Psoas muscle (tissue), 7 donors: ENCODE measurements at regions not wholly inside any gene's neighbourhood (a gene's known extent, or its start where the extent isn't known, plus 50 kb on each side); places are given as distances from the start of the nearest gene placed in this dataset.

Source experiments
- ATAC-seq, 4 donors: fragments of 200-7000 bp; cut with Tn5 transposase; one replicate each; pipeline ENCODE4 v1.9.1; 2020; ENCODE audit warnings: moderate library complexity in 3 of 4, mild to moderate bottlenecking in 2 of 4
- DNase-seq, 2 donors: peaks; one replicate each; pipeline ENCODE4 v3.0.0-alpha.2; 2020
- H3K27ac ChIP-seq: fragments of 200-600 bp; one replicate; pipeline ENCODE4 v1.8.0; 2022
- H3K27me3 ChIP-seq, 3 donors: fragments of 200-600 bp in 1 of 3; one replicate each; pipeline versions ENCODE4 v1.6.1 to v1.8.0; 2013 to 2022; ENCODE audit warnings: low read length in 2 of 3, mild to moderate bottlenecking in 2 of 3, moderate library complexity in 1 of 3; ENCODE audit not compliant: insufficient read depth in 3 of 3
- H3K36me3 ChIP-seq, 2 donors: fragments of 200-600 bp in 1 of 2; one replicate each; pipeline versions ENCODE4 v1.6.1 to v1.8.0; 2013 to 2022; ENCODE audit warnings: low read depth in 1 of 2, mild to moderate bottlenecking in 1 of 2, moderate library complexity in 1 of 2; ENCODE audit not compliant: insufficient read depth in 1 of 2
- H3K4me1 ChIP-seq: fragments of 200-600 bp; one replicate; pipeline ENCODE4 v1.8.0; 2022
- H3K4me3 ChIP-seq: fragments of 200-600 bp; one replicate; pipeline ENCODE4 v1.8.0; 2022; ENCODE audit warnings: mild to moderate bottlenecking
- H3K9me3 ChIP-seq: fragments of 200-600 bp; one replicate; pipeline ENCODE4 v1.8.0; 2022
- CTCF ChIP-seq: fragments of 200-600 bp; IDR thresholded peaks from one replicate; pipeline ENCODE4 v1.8.0; 2022; ENCODE audit warnings: antibody characterized with exemption
- WGBS, 3 donors: extraction: QIAGEN DNeasy Blood & Tissue Kit; methylation state at CpG; one replicate each; pipeline versions ENCODE4 v1.1.6 to v1.1.7; 2013; 5-methylcytosine and 5-hydroxymethylcytosine counted together
- intact Hi-C, 2 donors: fragments of 100-400 bp; cut with DNase I; formaldehyde crosslinking; loops; one replicate each; pipeline versions ENCODE4 v1.11.0 to v1.14.2; 2022
- donor health status: healthy with polysubstance abuse.
- donor health status: DM: no; HTN: no; CAD: no; lungs with moderate emphysema.
- donor health status: Bipolar disorder and iron deficiency.
- donor health status: healthy.
- donor health status: DM: yes; HTN: yes; CAD: no.
- donor health status: DM: no; HTN: no; CAD: no.
- donor health status: DM: yes; HTN: yes; CAD: no.

DNA sequence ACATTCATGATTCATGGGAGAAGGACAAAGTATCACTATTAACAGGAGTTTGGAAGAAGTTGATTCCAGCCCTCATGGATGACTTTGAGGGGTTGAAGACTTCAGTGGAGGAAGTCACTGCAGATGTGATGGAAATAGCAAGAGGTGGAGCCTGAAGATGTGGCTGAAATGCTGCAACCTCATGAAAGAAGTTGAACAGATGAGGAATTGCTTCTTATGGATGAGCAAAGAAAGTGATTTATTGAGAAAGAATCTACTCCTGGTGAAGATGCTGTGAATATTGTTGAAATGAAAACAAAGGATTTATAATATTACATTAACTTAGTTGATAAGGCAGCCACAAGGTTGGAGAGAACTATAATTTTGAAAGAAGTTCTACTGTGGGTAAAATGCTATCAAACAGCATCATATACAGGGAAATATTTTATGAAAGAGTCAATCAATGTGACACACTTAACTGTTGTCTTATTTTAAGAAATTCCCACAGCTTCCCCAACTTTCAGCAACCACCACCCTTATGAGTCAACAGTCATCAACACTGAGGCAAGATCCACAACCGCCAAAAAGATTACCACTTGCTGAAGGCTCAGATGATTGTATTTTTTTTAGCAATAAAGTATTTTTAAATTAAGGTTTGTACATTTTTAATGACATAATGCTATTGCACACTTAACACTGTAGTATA, 302.6 kb downstream of the CBLL2 start:
- DNase-seq = no peak
- intact Hi-C loops = no loop called here
- Histone ChIP-seq H3K36me3 (no peaks in the 10 kb centered on the region), H3K27ac (no peak overlapping the region), H3K27me3 (no peaks in the 10 kb centered on the region), H3K4me1 (no peaks in the 10 kb centered on the region), H3K9me3 (no peaks in the 10 kb centered on the region), H3K4me3 (no peak overlapping the region)
- ATAC-seq = no peak
- no peak for TF ChIP-seq CTCF
- WGBS, 3 donors = 77 to 100% (median 93%) methylated on average over 1 of the region's 1 CpG

DNA sequence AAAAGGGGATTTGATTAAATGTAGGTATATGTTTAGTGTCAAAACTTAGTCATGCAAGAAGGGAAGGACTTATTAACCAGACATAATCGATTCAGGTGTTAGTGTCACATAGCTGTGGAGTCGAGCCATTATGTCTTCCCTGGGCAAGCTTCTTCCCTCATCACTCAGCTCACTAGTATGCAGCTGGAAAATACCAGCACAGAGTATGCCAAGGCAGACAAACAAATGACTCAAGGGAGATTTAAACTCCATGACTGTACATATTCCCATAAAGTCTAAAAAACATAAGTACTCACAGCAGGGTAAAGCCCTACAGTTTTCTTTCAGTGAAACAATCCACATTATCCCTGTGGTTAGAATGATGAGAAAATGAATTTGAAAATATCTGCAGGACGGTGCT, 304.5 kb downstream of the CBLL2 start:
- ATAC-seq (no peak), DNase-seq (no peak)
- Histone ChIP-seq H3K4me1 (no peaks in the 10 kb centered on the region), H3K27ac (no peak overlapping the region), H3K4me3 (no peak overlapping the region), H3K27me3 (no peaks in the 10 kb centered on the region), H3K9me3 (no peaks in the 10 kb centered on the region), H3K36me3 (no peaks in the 10 kb centered on the region)
- 36 to 55% (median 42%) methylated on average over 3 of the region's 3 CpGs for WGBS, 3 donors
- TF ChIP-seq CTCF = no peak
- intact Hi-C loops = no loop called here

DNA sequence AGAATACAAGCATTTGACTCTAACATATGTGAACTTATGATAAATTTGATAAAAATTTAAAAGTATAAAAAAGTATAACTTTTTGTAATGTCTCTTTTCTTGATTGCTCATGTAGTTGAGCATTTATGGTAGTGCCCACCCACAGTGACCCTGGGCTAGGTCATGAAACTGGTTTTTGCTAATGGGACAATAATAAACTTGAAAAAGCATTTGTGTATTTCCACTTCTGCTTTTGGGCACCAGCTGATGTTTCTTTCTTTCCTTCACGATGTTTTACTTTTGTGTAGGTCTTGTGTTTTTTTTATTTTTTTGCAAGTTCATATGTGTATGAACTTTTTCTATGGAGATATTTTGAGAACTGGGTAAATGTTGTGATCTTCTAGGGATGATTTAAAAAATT, 313.1 kb downstream of the CBLL2 start:
- no peak for TF ChIP-seq CTCF
- H3K27ac ChIP-seq = no peak overlapping the region
- H3K9me3 ChIP-seq = no peaks in the 10 kb centered on the region
- no peaks in the 10 kb centered on the region for H3K36me3 ChIP-seq
- intact Hi-C loops = no loop called here
- no peak for ATAC-seq
- H3K27me3 ChIP-seq = no peaks in the 10 kb centered on the region
- DNase-seq = no peak
- no peaks in the 10 kb centered on the region for H3K4me1 ChIP-seq
- no peak overlapping the region for H3K4me3 ChIP-seq
- WGBS, 3 donors = 41 to 83% (median 55%) methylated on average over 1 of the region's 1 CpG

DNA sequence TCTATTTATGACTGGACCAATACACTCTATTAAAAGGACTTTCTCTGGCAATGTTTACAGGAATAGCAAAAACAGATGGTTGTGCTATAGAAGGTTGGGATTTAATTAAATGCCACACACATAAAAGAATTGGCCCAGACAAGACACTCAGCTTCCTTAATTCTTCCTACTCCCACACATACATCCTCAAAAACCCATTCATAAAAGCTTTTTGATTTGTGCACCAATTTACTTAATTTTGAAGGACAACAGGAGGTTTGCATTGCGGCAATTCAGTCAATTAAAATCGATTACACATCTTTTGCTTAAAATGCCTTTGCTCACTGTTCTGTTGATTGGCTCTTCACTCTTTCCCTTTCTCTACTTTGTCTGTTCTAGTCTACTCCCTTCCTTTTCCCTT, 317.1 kb downstream of the CBLL2 start:
- WGBS, 3 donors = 81 to 88% (median 86%) methylated on average over 2 of the region's 2 CpGs
- ATAC-seq = no peak

More for the DNA sequence above, 317.1 kb downstream of the CBLL2 start:
- no peak for DNase-seq
- no peaks in the 10 kb centered on the region for H3K27me3 ChIP-seq
- H3K36me3 ChIP-seq = no peaks in the 10 kb centered on the region
- no peaks in the 10 kb centered on the region for H3K9me3 ChIP-seq
- intact Hi-C loops = no loop called here
- TF ChIP-seq CTCF = no peak
- no peak overlapping the region for H3K27ac ChIP-seq
- H3K4me1 ChIP-seq = no peaks in the 10 kb centered on the region
- no peak overlapping the region for H3K4me3 ChIP-seq
